K562 (cell line): ENCODE measurements at regions not wholly inside any gene's neighbourhood (a gene's known extent, or its start where the extent isn't known, plus 50 kb on each side); places are given as distances from the start of the nearest gene placed in this dataset.
A peak's percentile ranks its signal among the peaks of the same experiment; 100 is the strongest.

Source experiments
- ATAC-seq: fragments of 200-7000 bp; cut with Tn5 transposase; 3 replicates; pipeline ENCODE4 v1.9.1; 2020; ENCODE audit warnings: moderate library complexity
- BruUV-seq: library from RNA; stranded (reverse); fragments of 400-500 nt; replicated peaks from 2 replicates; lab custom pipeline; 2021; lab: Mats Ljungman, UMichigan
- CTCF ChIA-PET: fragments of 300-600 bp; formaldehyde crosslinking; extraction: SDS; loops from one replicate; lab custom pipeline; 2021; ENCODE audit warnings: low intra/inter-chr PET ratio; lab: Yijun Ruan, JAX
- POLR2A ChIA-PET: fragments of 300-600, 350-650 bp; sonication (Branson Sonifier 250); formaldehyde crosslinking; extraction: SDS; loops from one replicate; lab custom pipeline; 2021; ENCODE audit warnings: antibody characterized with exemption, inconsistent platforms; lab: Yijun Ruan, JAX
- DNase-seq, 4 experiments: peaks; one replicate each; pipeline versions ENCODE4 v3.0.0 to v3.0.0-alpha.2; 2011 to 2018; ENCODE audit warnings: low spot score in 3 of 4, mixed read lengths in 3 of 4; ENCODE audit errors: extremely low read depth in 1 of 4
- FAIRE-seq: peaks from 2 replicates; lab custom pipeline; 2011; peaks lifted over from hg19 to GRCh38; lab: Jason Lieb, UNC
- H2AFZ ChIP-seq: 2 replicates; pipeline ENCODE4 v1.6.0; 2011; ENCODE audit warnings: low read depth, low read length, control low read depth, inconsistent platforms
- H3K27ac ChIP-seq: fragments of 200-600 bp; 3 replicates; pipeline ENCODE4 v1.8.0; 2011; ENCODE audit warnings: low read depth, mild to moderate bottlenecking, control low read depth, inconsistent platforms, low read length, moderate library complexity, mixed read lengths; ENCODE audit errors: extremely low read depth
- H3K27me3 ChIP-seq, 2 experiments: fragments of 300-600 bp in 1 of 2; 2 replicates in 1 of 2; 3 replicates in 1 of 2; pipeline versions ENCODE4 v1.6.0 to v1.8.0; 2011; ENCODE audit warnings: inconsistent platforms in 2 of 2, low read length in 2 of 2, mild to moderate bottlenecking in 1 of 2, mixed read lengths in 1 of 2, moderate library complexity in 1 of 2; ENCODE audit not compliant: control insufficient read depth in 2 of 2, insufficient read depth in 2 of 2
- H3K36me3 ChIP-seq: fragments of 300-600 bp; 3 replicates; pipeline ENCODE4 v1.8.0; 2011; ENCODE audit warnings: mild to moderate bottlenecking, low read length, inconsistent platforms; ENCODE audit not compliant: control insufficient read depth, insufficient read depth
- H3K4me1 ChIP-seq, 2 experiments: fragments of 200-600 bp in 1 of 2; replicated peaks in 1 of 2; 2 replicates in 1 of 2; 3 replicates in 1 of 2; pipeline versions ENCODE4 v1.5.1 to v1.8.0; 2011; ENCODE audit warnings: inconsistent platforms in 2 of 2, low read length in 2 of 2, mild to moderate bottlenecking in 1 of 2, mixed read lengths in 1 of 2, moderate library complexity in 1 of 2; ENCODE audit not compliant: control insufficient read depth in 2 of 2, insufficient read depth in 2 of 2
- H3K4me2 ChIP-seq: 2 replicates; pipeline ENCODE4 v1.6.1; 2011; ENCODE audit warnings: low read length, control low read depth, inconsistent platforms, mixed read lengths; ENCODE audit not compliant: insufficient read depth
- H3K4me3 ChIP-seq: fragments of 200-600 bp; sonication (generic), shearing (Covaris generic); 2 replicates; pipeline ENCODE4 v1.5.1; 2016; ENCODE audit warnings: control low read depth, inconsistent platforms
- H3K79me2 ChIP-seq: fragments of 200-600 bp; 3 replicates; pipeline ENCODE4 v1.8.0; 2011; ENCODE audit warnings: low read length, inconsistent platforms; ENCODE audit not compliant: control insufficient read depth, insufficient read depth
- H3K9ac ChIP-seq, 2 experiments: 2 replicates each; pipeline versions ENCODE4 v1.6.0 to v1.6.1; 2011; ENCODE audit warnings: low read depth in 2 of 2, low read length in 2 of 2, control low read depth in 1 of 2, inconsistent platforms in 1 of 2, mild to moderate bottlenecking in 1 of 2, mixed read lengths in 1 of 2; ENCODE audit not compliant: insufficient read depth in 1 of 2
- H3K9me1 ChIP-seq: one replicate; pipeline ENCODE4 v1.6.0; 2011; ENCODE audit warnings: inconsistent platforms, mild to moderate bottlenecking, low read length, moderate library complexity; ENCODE audit not compliant: control insufficient read depth, insufficient read depth
- H3K9me3 ChIP-seq: replicated peaks from 2 replicates; pipeline ENCODE4 v1.5.1; 2011; ENCODE audit warnings: low read depth, low read length, inconsistent platforms; ENCODE audit not compliant: control insufficient read depth, insufficient read depth
- H4K20me1 ChIP-seq: replicated peaks from 2 replicates; pipeline ENCODE4 v1.6.1; 2011; ENCODE audit warnings: low read length, inconsistent platforms, mixed read lengths; ENCODE audit not compliant: control insufficient read depth, insufficient read depth
- KLF16 ChIP-seq: IDR thresholded peaks from 2 replicates; pipeline ENCODE4 v1.6.1; 2016; ENCODE audit warnings: antibody characterized with exemption
- MYC ChIP-seq, 2 experiments: fragments of 250-450 bp in 1 of 2; sonication (Bioruptor Pico) in 1 of 2; IDR thresholded peaks; 2 replicates each; pipeline versions ENCODE4 v1.5.1 to v1.6.1; 2012 to 2021; ENCODE audit warnings: low read depth in 2 of 2, borderline replicate concordance in 1 of 2, improper control_type of control experiment in 1 of 2, low read length in 1 of 2, mild to moderate bottlenecking in 1 of 2, moderate library complexity in 1 of 2
- NRF1 ChIP-seq, 2 experiments: fragments of 450-650 bp; IDR thresholded peaks in 1 of 2; conservative IDR thresholded peaks in 1 of 2; 2 replicates each; pipeline ENCODE4 v1.6.1; 2014; ENCODE audit warnings: mild to moderate bottlenecking in 2 of 2
- SREBF2 ChIP-seq: sonication (generic); formaldehyde crosslinking; IDR thresholded peaks from 2 replicates; pipeline ENCODE4 v1.4.0; 2020; ENCODE audit warnings: mild to moderate bottlenecking, missing genetic modification reagents
- WGBS: fragments of 100-300 bp; shearing (Covaris generic); methylation state at CpG from one replicate; pipeline ENCODE4 v1.1.6; 2016; ENCODE audit warnings: low coverage, mixed read lengths; ENCODE audit not compliant: insufficient coverage; ENCODE audit errors: missing lambda C conversion rate; 5-methylcytosine and 5-hydroxymethylcytosine counted together
- in situ Hi-C: fragments of 300-500 bp; cut with MboI; formaldehyde crosslinking; loops from 4 replicates; pipeline ENCODE4 v1.15.0; 2018; ENCODE audit warnings: inconsistent platforms, mixed read lengths
- intact Hi-C: fragments of 100-400 bp; cut with micrococcal nuclease; formaldehyde crosslinking; loops from 2 replicates; pipeline ENCODE4 v1.14.2; 2022
- TF ChIP-seq, protein P1 (sequence below): fragments of 250-450 bp; sonication (Bioruptor Pico); IDR thresholded peaks from 2 replicates; pipeline ENCODE4 v1.8.0; 2022; ENCODE audit warnings: inconsistent platforms
- TF ChIP-seq, protein P2 (sequence below), 2 experiments: fragments of 450-650 bp; formaldehyde crosslinking in 1 of 2; IDR thresholded peaks; 2 replicates each; pipeline versions ENCODE4 v1.4.0 to v1.6.1; 2014 to 2020; ENCODE audit warnings: mild to moderate bottlenecking in 2 of 2, borderline replicate concordance in 1 of 2, low read depth in 1 of 2

DNA sequence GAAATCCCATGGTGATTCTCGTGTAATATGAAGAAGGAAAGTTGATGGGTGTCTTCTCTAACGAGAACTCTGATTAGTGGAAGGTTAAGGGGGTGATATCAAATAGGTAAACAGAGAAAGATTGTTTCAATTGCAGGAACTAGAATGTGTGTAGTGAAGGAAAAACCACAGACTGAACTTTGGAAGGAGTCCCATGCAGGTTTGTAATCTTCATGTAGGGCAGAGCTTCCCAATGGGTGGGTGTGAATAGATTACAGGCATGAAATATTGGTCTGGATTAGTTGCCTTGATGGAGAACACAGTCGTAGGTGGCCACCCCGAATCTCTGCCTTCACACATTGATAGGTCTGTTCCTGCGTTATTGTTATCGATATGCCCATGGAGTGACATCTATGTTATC is 295.5 kb downstream of the KCNRG start:
- ChIA-PET CTCF (no interaction called here), POLR2A (interaction anchor here (0.7 to 1.7 kb wide), 2 partner anchors 8 to 9 kb away, joined by 3 to 7 read pairs; no protein-coding TSS in a partner anchor)
- no peak; the same call in 2 of the 3 replicates for ATAC-seq
- Histone ChIP-seq H3K27ac (no peak overlapping the region), H3K4me3 (no peak overlapping the region), H3K79me2 (peaks cover 3% of the 10 kb centered on the region; the same call in 1 of the 3 replicates), H3K9me1 (no peaks in the 10 kb centered on the region), H3K36me3 (no peaks in the 10 kb centered on the region), H3K9me3 (no peaks in the 10 kb centered on the region), H2AFZ (no peak overlapping the region), H3K4me1 (peaks cover 0 to 18% of the 10 kb centered on the region in 2 experiments; a peak in 2 of 5 replicates), H3K4me2 (no peak overlapping the region), H3K9ac (no peak overlapping the region), H4K20me1 (no peaks in the 10 kb centered on the region), H3K27me3 (no peaks in the 10 kb centered on the region)
- no TSS peak for BruUV-seq
- WGBS: 13% methylated on average over 6 of the region's 6 CpGs
- FAIRE-seq: peak; percentile 6
- no peak for DNase-seq
- in situ Hi-C loops: no loop called here
- intact Hi-C loops: loop anchor here (10.0 kb wide), 1 partner anchor 226 kb away; no protein-coding TSS in a partner anchor
- TF ChIP-seq, protein P1, sequence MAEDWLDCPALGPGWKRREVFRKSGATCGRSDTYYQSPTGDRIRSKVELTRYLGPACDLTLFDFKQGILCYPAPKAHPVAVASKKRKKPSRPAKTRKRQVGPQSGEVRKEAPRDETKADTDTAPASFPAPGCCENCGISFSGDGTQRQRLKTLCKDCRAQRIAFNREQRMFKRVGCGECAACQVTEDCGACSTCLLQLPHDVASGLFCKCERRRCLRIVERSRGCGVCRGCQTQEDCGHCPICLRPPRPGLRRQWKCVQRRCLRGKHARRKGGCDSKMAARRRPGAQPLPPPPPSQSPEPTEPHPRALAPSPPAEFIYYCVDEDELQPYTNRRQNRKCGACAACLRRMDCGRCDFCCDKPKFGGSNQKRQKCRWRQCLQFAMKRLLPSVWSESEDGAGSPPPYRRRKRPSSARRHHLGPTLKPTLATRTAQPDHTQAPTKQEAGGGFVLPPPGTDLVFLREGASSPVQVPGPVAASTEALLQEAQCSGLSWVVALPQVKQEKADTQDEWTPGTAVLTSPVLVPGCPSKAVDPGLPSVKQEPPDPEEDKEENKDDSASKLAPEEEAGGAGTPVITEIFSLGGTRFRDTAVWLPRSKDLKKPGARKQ (CRISPR knock-in tag): no peak
- TF ChIP-seq, protein P2, sequence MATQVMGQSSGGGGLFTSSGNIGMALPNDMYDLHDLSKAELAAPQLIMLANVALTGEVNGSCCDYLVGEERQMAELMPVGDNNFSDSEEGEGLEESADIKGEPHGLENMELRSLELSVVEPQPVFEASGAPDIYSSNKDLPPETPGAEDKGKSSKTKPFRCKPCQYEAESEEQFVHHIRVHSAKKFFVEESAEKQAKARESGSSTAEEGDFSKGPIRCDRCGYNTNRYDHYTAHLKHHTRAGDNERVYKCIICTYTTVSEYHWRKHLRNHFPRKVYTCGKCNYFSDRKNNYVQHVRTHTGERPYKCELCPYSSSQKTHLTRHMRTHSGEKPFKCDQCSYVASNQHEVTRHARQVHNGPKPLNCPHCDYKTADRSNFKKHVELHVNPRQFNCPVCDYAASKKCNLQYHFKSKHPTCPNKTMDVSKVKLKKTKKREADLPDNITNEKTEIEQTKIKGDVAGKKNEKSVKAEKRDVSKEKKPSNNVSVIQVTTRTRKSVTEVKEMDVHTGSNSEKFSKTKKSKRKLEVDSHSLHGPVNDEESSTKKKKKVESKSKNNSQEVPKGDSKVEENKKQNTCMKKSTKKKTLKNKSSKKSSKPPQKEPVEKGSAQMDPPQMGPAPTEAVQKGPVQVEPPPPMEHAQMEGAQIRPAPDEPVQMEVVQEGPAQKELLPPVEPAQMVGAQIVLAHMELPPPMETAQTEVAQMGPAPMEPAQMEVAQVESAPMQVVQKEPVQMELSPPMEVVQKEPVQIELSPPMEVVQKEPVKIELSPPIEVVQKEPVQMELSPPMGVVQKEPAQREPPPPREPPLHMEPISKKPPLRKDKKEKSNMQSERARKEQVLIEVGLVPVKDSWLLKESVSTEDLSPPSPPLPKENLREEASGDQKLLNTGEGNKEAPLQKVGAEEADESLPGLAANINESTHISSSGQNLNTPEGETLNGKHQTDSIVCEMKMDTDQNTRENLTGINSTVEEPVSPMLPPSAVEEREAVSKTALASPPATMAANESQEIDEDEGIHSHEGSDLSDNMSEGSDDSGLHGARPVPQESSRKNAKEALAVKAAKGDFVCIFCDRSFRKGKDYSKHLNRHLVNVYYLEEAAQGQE (IDR thresholded peaks at IDR 0.05; ENCODE audit: borderline replicate concordance): no peak
- TF ChIP-seq, protein P2 (CRISPR knock-in tag; IDR thresholded peaks at IDR 0.05; ENCODE audit: low read depth): no peak
- no peak for TF ChIP-seq MYC (IDR thresholded peaks at IDR 0.05; ENCODE audit: low read depth, low read length)
- no peak for TF ChIP-seq MYC (CRISPR knock-in tag; IDR thresholded peaks at IDR 0.05; ENCODE audit: borderline replicate concordance, low read depth)
- no peak for TF ChIP-seq KLF16
- no peak for TF ChIP-seq NRF1 (conservative IDR thresholded peaks at IDR 0.05 in 1 of 2, IDR thresholded peaks at IDR 0.05 in 1 of 2)
- TF ChIP-seq SREBF2 (CRISPR knock-in tag): no peak
